ENCODE measurements at regions not wholly inside any gene's neighbourhood (a gene's known extent, or its start where the extent isn't known, plus 50 kb on each side); places are given as distances from the start of the nearest gene placed in this dataset.

DNA sequence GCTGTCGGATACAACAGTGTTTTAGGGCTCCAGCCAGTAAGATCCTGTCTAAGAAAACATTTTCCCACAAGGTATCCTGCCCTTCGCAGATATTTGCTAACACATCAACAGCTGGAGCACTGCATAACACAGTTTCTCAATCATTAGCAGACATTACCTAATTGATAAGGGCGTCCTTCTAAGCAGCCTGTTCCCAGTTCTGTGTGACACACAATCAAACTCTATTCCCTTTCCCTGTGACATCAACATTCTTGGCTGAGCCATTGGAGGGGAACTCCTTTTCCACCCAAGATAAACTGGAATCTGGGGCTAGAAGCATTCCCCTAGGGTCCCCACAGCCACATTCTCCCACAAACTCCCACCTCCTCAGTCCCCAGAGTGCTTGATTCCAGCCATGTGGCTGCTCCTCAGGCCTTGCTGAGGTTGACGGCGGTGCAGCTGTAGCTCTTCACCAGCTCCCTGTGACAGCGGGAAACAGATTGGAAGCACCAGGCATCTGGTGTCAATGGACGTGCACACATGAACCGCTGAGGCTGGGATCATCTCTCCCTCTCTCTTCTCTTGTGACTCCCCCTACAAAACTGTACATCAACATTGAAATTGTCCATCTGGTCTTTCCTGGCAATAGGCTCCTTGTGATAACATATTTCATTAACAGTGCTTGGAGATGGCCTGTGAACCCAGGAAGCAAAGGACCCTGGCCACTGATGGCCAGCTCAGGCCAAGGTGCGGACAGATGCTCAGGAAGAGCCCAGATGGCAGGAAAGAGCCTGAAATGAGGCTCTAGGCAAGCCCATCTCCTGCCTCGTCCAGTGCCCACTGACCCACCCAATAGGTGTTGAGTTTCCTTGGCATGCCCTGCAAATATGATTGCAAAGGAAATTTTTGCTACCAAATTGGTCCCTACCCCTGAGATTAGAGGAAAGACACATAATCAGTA is 131.1 kb upstream of the TBX20 start:
- DNase-seq: no peak

DNA sequence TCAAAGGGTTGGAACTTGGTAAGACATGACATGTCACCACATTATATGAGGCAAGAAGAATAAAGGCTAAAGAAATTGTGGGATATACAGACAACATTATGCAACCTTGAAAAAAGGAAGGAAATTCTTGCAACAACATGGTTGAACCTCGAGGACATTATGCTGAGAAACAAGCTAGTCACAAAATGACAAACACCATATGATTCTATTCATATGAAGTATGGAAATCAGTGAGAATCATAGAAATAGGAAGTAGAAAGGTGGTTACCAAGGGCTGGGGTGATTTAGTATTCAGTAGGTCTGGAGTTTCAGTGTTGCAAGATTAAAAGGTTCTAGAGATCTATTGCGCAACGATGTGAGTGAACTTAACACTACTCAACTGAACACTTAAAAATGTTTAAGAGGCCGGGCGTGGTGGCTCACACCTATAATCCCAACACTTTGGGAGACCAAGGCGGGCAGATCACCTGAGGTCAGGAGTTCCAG is 126.9 kb upstream of the TBX20 start:
- DNase-seq: no peak

DNA sequence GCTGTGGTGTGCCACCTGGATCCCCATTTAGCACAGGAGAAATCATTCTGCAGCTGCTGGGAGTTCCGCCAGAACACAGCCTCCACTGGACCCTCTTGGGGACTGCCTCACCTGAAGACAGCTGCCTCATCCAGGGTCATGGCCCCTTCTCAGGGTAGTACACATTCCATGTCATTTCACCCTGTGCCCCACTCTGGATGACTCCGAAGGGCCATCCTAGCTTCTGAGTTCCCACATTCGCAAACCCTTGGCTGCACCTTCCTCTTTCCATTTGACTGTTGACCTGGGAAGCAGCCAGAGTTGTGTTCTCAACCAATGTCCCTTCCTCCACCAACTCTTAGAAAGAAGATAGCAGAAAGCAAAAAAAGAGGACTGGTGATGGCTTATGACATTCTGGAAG is 125.6 kb upstream of the TBX20 start:
- DNase-seq: no peak

DNA sequence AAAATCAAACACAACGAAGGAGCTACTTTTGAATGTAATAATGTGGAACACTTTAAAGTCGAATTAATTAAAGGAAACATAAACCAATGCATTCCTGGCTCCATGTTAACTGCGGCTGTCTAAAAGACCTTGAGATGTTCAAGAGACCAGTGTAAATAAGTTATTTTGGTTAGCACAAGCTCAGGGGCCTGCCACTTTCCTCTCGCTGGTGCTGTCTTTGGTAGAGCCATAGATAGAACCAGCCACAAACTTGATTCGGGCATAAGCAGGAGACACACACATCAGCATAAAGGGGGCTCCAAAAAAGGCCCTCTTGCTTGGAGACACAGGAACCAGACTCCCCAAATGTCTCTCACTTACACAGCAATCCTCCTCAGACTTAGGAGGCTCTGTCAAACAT is 121.6 kb upstream of the TBX20 start:
- no peak for DNase-seq

DNA sequence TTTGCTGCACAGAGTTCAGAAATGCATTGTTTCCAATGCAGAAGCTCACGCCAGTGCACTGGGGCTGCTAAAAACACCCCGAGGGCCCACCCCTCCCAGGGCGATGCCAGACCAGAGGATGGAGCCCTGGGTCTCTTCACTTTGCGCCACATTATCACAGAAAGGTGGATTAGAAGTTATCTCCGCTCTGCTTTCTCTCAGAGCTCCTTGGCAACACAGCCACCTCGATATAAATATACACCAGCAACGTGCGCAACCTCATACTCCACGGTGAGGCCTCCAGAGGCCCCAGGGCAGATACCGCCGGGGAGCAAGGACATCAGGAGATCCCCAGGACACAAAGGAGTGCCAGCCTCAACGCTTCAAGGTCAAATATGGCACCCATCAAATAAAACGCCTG is 121.0 kb upstream of the TBX20 start:
- DNase-seq: no peak

DNA sequence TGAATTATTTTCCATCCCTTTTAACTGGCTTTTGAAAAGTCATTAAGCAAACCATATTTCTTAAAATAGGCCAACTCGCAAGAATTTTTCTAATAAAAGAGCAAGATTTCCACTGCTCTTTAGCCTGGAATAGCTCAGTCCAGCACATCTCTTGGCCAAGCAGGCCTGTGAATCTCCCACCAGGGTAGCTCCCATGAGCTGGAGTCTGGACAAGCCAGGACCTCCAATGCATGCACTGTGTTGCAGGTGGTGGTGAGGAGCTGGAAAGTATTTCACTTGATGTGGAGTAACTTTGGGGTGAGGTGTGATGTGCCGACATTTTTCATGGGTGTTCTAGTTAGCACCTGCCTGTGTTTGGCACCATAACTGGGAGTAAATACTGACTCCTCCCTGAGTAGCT is 117.3 kb upstream of the TBX20 start:
- no peak for DNase-seq

DNA sequence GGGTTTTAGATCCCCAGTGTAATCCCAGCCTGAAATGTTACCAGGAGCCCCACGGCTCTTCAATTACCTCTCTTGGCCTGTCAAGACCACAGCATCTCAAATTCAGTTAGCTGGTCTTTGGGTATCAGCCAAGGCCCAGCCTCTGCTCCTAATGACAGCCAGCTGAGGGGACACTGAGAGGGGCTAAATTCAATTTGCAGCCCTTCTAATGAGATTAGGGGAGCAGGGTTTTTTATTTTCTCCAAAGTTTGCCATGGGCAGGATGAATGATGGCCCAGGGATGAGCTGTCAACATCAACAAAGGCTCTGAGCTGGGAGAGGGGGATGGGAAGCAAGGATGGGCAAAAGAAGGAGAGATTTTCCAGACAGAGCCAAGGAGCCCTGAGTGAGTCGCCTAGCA is 116.8 kb upstream of the TBX20 start:
- no peak for DNase-seq

DNA sequence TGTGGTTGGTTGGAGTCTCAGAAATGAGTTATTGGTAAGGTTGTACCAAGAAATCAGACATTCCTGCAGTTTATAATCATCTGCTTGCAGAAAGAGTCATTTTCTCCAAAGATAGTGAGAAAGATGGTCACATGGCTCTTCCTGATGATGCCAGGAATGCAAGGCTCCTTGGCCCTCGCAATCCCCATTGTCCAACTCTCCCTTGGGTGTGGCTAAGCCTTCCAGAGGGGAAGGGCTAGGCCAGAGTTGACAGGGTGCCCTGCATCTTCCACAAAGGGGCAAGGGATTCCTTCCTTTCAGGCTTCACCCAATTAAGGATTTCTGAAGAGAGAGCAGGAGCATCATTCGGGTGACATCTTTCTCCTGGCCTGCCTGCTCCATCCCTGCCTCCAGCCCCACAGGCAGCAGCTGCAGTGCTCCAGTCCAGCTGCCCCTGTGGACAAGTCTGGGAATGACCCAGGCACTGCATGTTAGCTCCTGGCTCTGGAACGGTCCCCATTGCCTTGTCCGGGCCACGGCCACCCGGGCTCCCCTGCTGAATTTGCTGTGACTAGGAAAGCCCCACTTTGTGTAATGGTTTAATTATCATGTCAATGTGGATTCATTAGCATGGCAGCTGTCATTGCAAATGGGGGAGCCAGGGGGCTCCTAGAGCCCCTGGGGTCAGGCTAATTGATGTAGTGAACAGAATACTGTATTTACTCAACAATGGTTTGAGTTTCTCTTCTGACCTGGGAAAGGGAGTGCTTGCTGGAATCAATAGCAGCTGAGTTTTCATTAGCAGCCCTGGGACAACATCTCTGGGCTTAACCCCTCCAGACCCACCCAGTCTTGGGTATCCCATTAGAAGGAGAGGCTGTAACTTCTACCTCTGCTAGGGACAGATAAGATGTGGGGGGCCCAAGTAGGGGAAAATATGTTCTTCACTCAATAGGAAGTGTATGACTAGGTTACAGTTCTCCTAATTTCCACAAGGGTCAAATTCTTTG is 112.6 kb upstream of the TBX20 start:
- DNase-seq: no peak

DNA sequence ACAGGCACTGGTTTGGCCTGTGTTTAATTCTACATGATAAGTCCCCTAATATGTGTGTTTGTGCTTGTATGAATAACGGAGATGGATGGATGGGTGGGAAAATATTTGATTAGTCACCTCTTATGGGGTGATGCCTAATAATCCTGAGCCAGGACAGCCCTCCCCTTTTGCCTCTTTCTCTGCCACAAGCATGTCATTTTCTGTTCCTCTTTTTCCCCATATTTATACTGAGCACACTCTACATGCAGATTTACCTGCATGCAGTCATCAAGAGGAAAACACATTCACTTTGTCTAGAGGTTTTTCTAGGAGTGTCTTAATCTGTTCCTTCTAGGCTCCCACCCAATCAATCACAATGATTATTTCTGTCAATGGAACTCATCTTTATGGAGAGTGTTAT is 111.6 kb upstream of the TBX20 start:
- DNase-seq: no peak

DNA sequence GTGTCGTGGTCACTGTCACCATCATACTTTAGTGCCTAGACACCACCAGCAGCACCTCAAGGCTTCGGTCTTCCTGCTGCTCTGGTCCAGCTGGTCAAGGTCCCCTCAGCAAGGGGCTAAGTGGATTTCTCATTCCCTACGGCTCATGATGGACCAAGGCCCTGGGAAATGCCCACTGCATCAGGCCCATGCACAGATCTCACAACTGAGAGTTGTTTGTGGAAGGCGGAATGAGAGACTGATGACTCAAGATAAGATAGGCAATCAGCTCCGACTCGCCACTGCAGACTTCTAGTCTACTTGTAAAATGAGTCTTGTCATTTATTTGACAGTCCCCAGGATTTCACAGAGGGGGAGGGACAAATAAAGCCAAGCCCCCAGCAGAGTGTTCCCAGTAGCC is 108.4 kb upstream of the TBX20 start:
- no peak for DNase-seq

DNA sequence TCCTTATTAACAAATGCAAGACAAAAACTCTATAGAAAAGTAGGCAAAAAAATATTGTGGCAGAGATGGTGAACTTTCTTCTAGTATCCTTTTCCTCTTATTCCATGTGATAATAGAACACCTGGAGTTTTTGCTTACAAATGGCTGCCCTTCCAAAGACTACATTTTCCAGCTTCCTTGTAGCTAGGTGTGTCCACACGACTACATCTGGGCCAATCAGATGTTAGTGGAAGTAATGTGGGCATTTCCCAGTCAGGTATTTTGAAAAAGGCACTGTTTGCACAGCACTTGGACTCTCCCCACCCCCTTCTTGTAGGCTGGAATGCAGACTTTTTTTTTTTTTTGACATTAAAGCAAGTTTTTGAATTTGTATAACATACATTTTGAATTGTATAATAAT is 105.5 kb upstream of the TBX20 start:
- no peak for DNase-seq

DNA sequence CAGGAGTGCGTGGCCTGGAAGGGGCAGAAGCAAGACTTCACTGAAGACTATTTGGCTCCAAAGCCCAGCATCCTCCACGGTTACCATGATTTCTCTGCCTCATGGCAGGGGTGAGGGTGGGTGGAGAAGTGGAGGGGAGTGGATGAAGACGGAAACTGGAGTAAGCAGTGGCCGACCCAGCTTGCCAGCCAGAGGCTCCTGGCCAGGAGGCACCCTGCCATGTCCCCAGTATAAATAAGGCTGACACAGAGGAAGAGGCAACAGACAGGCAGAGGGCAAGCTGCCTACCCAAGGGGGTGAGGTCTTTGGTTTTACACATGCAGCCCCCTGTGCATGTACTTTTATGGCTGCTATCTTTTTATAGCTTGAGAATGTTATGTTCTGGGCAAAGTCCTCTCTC is 102.6 kb upstream of the TBX20 start:
- no peak for DNase-seq

DNA sequence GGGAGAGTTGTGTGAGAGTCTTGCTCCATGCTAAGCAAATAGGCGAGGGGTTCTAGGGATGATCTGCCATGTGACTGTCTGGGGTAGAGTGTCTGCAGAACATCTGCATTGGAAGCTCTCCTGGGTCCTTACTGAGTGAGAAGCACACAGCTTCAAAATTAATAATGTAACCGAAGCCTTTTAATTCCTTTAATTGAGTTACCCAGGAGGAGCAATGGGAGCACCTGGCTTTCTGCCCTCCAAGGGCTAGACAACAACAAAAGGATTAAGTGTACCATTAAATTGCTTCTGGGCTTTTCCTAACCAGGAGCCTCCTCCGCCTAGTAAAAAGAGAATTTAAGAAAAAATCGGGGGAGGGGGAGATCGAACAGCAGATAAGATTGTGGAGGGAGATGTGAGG is 102.0 kb upstream of the TBX20 start:
- DNase-seq: no peak

DNA sequence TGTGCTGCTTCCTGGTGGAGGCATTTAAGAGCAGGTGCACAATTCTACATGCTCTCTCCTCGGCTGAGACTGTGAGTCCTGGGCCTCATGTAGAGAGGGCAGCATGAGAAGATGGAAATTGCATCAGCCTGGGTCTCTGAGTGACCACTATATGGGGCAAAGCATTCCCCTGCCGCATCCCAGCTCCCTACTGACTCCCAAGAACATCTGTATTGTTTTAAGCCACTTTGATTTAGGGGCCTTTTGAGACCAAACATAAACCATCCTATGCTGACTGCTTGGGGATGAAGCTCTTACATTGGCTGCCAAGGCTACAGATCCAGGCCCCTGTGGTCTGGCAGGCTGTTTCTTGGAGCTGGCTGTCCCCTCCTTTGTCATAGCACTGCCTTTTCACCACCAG is 101.3 kb upstream of the TBX20 start:
- no peak for DNase-seq

DNA sequence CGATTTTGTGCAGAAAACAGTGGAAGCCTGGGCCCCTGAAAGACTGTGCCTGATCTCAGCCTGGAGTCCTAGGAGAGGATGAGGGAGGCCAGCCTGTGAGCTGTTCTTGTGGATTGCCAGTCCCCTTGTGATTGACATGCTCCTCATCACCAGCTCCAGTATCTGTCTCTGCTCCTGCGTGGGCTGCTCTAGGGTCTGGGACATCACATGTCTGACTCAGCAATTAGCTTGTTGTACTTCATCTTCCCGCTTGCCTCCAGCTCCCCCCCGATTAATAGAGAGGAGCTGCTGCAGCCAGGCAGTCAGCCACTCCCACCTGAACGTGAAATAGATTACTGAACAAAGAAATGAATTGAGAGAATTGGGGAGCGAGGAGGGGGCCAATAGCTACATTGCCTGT is 99.6 kb upstream of the TBX20 start:
- no peak for DNase-seq

DNA sequence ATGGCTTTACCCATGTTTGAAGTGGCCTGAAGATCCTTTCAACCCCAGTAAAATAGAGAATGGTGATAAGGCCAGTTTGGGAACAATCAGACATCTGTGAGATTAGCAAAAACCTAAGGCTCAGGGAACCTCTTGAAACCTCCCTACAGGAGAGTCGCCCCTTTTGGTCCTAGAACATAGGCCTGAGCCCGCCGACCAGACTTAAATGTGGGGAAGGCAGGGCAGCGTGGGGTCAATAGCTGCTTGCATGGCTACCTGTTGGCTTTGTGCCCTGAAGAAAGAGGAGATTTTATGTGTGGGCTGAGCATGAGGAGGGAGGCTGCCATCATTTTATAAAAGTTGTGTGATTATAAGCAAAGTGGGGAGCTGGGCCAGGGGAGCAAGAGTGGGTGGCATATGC is 97.6 kb upstream of the TBX20 start:
- DNase-seq: no peak

DNA sequence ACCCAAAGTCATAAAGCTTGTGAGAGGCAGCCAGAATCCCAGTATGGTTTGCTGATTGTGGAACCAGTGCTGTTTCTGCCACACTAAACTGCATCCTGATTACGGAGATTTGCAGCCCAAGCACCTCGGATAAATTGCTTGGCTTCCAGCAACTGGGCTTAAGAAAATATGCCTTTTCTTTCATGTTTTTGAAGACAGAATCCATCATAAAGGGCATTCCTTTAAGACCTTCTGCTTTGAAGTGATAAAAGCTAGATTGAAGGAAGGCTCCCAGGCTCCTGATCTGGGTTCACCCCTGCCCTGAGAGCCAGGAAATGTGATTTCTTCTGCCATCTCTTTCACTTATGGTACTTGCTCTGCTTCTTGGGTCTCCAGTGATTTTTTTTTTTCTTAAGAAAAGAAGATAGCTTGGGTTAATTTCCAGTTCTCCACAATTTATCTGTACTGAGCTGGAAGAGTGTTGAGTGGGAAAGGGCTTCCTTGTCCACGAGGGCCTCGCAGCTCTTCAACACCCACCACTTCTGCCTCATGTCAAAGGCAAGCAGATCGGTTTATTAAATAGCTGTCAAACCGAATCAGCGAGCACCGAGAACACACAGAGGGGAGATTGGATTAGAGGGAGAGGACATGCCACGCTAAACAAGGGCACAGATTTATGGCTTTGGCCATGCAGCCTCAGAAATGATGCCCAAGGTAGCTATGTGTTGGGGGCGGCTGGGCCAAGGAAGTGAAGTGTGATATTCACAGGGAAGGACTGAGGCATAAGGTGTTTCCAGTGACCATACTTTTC is 94.9 kb upstream of the TBX20 start:
- DNase-seq: no peak

DNA sequence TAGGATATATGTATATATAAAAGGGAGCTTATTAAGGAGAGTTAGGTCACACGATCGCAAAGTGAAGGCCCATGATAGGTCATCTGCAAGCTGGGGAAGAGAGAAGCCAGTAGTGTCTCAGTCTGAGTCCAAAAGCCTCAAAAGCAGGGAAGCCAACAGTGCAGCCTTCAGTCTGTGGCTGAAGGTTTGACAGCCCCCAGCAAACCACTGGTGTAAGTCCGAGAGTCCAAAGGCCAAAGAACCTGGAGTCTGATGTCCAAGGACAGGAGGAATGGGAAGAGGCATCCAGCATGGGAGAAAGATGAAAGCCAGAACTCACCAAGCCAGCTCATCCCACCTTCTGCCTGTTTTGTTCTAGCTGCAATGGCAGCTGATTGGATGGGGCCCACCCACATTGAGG is 88.9 kb upstream of the TBX20 start:
- DNase-seq: no peak

DNA sequence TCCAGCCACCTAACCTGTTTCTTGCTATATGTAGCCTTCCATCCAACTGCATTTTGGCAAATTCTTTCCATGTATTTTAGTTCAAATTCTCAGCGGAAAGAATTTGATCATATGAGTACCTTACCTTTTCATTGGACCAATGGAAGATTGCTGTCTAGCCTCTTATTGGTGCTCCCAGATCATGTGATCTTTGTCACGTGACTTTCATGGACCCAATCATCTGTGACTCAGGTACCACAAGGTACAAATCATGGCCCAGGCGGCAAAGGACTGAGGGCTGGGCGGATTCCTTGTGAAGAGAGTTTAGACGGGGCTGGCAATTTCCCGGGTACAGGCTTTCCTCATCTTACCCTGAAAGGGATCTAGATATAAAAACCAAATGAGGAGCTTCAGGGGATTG is 85.9 kb upstream of the TBX20 start:
- DNase-seq: no peak

DNA sequence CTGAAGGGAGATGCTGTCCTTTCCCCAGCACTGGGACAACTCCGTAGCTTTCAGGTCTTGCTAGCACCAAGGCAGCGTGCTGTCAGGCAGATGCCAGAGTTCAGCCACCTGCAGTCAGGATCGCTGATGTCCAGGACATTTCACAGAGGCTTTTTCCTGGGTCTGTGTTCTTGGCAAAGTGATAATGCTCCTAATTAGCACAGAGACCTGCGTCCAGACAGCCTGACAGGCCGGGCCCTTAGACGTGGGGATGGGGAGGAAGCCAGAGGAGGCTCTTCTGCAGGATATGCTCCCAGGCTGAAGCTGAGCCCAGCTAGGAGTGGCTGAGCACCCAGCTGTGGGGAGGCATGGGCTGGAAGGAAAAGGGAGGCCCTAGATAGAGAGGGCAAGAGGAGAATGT is 82.5 kb upstream of the TBX20 start:
- no peak for DNase-seq

DNA sequence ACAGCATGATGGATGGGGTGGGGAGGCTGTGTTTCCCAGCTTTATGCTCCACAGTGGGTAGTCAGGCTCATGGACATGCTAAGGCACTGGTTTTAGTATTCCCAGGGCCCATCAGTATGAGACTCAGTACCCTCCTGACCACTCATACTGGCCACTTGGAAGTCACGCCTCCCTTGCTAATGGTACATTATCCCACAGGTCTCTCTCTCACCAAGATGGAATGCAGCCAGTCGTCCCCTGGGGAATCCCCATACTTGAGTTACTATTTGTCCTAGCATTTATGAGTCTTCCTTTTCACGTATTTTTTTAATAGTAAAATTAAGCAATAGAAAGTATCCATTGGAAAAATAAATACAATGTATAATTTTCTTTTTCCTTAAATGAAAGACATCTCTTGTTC is 80.6 kb upstream of the TBX20 start:
- DNase-seq: no peak

DNA sequence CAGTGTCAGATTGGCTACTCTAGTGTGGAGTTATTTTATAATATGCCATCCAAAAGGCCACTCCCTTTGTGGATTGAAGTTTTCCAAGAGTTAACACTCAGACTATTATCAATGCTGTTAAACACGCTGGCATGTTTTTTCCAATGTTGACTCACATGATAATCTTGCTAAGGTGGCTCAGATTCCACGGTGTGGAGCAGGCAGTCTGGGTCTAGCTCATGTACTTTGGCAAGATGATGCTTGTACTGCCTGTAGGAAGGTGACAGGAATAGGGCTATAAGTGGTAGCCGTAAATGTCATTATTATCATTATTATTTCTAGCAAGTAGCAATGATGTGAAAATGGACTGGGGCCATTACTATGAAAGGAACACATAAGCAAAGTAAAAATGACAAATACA is 79.4 kb upstream of the TBX20 start:
- DNase-seq: no peak
